ENCODE measurements at regions not wholly inside any gene's neighbourhood (a gene's known extent, or its start where the extent isn't known, plus 50 kb on each side); places are given as distances from the start of the nearest gene placed in this dataset.

DNA sequence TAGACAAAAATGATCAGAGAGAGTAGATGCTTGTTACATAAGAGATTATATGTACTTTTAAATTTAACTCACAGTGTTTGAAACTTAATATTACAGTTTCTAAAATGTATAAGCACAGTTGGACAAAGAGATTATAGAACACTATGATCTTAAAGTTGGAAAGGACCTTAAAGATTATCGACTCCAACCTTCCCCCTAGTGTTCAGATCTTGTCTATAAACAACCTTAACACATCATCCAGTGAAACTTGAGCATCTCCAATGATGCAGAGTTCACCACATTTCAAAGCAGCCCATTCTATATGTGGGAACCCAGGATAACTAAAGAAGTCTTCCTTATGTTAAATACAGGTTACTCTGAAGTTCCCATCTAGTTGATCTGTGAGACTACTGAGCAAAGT is 480.8 kb downstream of the RMST start:
- H3K27me3 ChIP-seq, result no peaks in the 10 kb centered on the region
- H3K27ac ChIP-seq, result no peak overlapping the region
- DNase-seq, result no peak
- no peaks in the 10 kb centered on the region for H3K36me3 ChIP-seq
- H3K4me3 ChIP-seq, result no peak overlapping the region
- intact Hi-C loops (cut with DNase I; ENCODE audit: low total_unique reads), result no loop called here
- peaks cover 0 to under 1% (median 0%) of the 10 kb centered on the region in 4 donors for H3K4me1 ChIP-seq
- no peaks in the 10 kb centered on the region for H3K9me3 ChIP-seq
- TF ChIP-seq, protein P1, sequence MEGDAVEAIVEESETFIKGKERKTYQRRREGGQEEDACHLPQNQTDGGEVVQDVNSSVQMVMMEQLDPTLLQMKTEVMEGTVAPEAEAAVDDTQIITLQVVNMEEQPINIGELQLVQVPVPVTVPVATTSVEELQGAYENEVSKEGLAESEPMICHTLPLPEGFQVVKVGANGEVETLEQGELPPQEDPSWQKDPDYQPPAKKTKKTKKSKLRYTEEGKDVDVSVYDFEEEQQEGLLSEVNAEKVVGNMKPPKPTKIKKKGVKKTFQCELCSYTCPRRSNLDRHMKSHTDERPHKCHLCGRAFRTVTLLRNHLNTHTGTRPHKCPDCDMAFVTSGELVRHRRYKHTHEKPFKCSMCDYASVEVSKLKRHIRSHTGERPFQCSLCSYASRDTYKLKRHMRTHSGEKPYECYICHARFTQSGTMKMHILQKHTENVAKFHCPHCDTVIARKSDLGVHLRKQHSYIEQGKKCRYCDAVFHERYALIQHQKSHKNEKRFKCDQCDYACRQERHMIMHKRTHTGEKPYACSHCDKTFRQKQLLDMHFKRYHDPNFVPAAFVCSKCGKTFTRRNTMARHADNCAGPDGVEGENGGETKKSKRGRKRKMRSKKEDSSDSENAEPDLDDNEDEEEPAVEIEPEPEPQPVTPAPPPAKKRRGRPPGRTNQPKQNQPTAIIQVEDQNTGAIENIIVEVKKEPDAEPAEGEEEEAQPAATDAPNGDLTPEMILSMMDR (IDR thresholded peaks at IDR 0.05), result no peak

DNA sequence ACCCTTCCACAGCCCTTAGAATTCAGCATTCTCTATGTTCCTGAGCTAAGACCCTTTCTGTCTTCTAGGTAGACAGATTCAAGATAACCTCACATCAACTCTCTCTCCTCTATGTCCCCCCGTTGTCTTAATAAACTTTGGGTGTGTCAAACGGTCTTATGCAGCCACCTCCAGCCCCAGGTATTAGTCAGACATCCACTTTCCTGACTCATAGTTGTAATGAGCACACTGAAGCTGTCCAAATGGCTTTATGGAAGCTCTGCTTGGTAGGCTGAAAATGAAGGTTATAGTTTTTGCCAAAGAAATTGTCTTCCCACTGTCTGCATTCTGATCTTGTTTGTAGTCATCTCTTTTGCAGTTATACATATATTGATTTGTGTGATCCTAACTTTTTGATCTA is 482.0 kb downstream of the RMST start:
- Histone ChIP-seq H3K4me3 (no peak overlapping the region), H3K36me3 (no peaks in the 10 kb centered on the region), H3K4me1 (no peaks in the 10 kb centered on the region), H3K27me3 (no peaks in the 10 kb centered on the region), H3K27ac (no peak overlapping the region), H3K9me3 (no peaks in the 10 kb centered on the region)
- intact Hi-C loops (cut with DNase I; ENCODE audit: low total_unique reads), result no loop called here
- TF ChIP-seq, protein P1 (IDR thresholded peaks at IDR 0.05), result no peak
- DNase-seq, result no peak

DNA sequence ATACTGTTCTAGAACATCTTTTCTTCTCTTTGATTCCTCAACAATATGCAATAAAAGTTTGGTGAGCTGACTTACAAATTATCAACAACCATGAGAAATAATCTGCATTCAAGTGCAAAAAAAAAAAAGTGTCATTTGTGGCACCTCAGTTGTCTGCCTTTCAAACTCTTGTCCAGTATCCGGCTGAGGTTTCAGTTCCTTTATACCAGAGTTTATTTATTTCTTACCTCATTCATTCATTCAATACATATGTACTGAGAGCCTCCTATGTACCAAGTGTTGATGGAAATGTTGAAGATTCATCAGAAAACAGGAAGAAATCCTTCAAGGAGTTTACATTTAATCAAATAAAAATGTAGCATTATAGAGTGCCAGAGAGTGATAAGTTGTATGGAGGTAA is 484.1 kb downstream of the RMST start:
- intact Hi-C loops (cut with DNase I; ENCODE audit: low total_unique reads), result no loop called here
- H3K27me3 ChIP-seq, result no peaks in the 10 kb centered on the region
- H3K4me3 ChIP-seq, result no peak overlapping the region
- no peaks in the 10 kb centered on the region for H3K4me1 ChIP-seq
- no peak overlapping the region for H3K27ac ChIP-seq
- DNase-seq, result no peak
- TF ChIP-seq, protein P1 (IDR thresholded peaks at IDR 0.05), result no peak
- H3K36me3 ChIP-seq, result no peaks in the 10 kb centered on the region
- no peaks in the 10 kb centered on the region for H3K9me3 ChIP-seq

DNA sequence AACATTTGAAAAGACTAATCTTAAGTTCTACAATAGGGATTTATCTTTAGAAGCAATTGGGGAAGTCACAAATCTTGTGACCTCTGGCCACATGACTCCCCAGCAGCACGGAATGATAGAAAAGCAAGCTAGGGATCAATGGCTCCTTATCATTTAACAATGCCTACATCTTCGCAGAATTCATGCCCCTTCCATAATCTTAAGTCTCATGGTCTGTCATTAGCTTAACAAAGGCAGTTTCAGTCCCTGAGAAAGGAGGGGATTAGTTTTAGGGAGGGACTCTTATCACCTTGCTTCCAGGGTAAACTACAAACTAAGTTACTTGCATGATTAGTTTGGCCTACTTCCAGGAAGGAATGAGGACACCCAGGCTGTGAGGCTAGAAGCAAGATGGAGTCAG is 486.0 kb downstream of the RMST start:
- Histone ChIP-seq H3K27me3 (no peaks in the 10 kb centered on the region), H3K9me3 (no peaks in the 10 kb centered on the region), H3K36me3 (no peaks in the 10 kb centered on the region), H3K4me3 (no peak overlapping the region), H3K4me1 (no peaks in the 10 kb centered on the region), H3K27ac (no peak overlapping the region)
- intact Hi-C loops (cut with DNase I; ENCODE audit: low total_unique reads), result no loop called here
- TF ChIP-seq, protein P1 (IDR thresholded peaks at IDR 0.05), result no peak
- DNase-seq, result no peak

DNA sequence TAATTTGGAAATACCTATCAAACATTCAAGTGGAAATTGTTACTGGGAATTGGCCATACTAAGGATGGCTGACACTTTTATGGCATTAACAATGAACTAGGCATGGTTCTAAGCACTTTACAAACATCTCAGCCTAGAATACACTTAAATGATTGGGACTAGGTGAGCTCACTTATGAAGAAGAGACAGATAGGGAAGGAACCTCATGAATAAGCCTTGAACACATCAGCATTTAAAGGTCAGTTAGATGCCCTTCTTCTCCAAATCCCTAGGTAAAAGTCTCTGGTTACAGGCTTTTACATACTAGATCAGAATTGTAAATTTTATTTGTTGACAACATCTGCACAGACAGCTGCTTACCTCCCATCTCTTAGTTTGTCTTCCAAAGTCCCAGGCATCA is 488.6 kb downstream of the RMST start:
- no peak for DNase-seq
- H3K4me1 ChIP-seq, result no peaks in the 10 kb centered on the region
- intact Hi-C loops (cut with DNase I; ENCODE audit: low total_unique reads), result no loop called here
- no peaks in the 10 kb centered on the region for H3K27me3 ChIP-seq
- TF ChIP-seq, protein P1 (IDR thresholded peaks at IDR 0.05), result no peak
- no peaks in the 10 kb centered on the region for H3K36me3 ChIP-seq
- H3K27ac ChIP-seq, result no peak overlapping the region
- no peak overlapping the region for H3K4me3 ChIP-seq
- no peaks in the 10 kb centered on the region for H3K9me3 ChIP-seq

DNA sequence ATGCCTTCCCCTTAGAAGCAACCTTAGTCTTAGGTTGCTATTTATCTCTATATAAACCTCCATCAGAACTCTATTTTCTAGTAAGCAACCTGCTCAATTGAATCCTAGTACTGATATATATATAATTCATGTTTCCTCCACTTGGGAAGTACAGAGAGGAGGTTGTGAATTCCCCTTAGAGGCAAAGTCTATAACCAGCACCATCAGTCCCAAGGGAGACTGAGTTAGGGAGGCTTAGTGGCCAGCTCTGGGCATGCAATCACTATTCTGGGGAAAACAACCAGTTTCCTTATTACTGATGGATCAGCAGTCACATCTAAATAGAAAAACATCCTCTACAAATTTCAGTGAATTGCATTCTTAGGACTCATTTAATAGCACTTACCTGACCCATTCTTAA is 489.1 kb downstream of the RMST start:
- intact Hi-C loops (cut with DNase I; ENCODE audit: low total_unique reads), result no loop called here
- no peak overlapping the region for H3K27ac ChIP-seq
- no peaks in the 10 kb centered on the region for H3K4me1 ChIP-seq
- H3K36me3 ChIP-seq, result no peaks in the 10 kb centered on the region
- H3K9me3 ChIP-seq, result peaks cover 0 to under 1% (median 0%) of the 10 kb centered on the region in 3 donors
- H3K4me3 ChIP-seq, result no peak overlapping the region
- DNase-seq, result no peak
- H3K27me3 ChIP-seq, result no peaks in the 10 kb centered on the region
- TF ChIP-seq, protein P1 (IDR thresholded peaks at IDR 0.05), result no peak

Data from tibial artery (tissue), 4 donors.